ENCODE measurements at regions not wholly inside any gene's neighbourhood (a gene's known extent, or its start where the extent isn't known, plus 50 kb on each side); places are given as distances from the start of the nearest gene placed in this dataset.
"Not testable (repeated sequence)": the region's sequence is repeated elsewhere in the genome, so short reads cannot be mapped to it uniquely, and the experiment has no call there.

DNA sequence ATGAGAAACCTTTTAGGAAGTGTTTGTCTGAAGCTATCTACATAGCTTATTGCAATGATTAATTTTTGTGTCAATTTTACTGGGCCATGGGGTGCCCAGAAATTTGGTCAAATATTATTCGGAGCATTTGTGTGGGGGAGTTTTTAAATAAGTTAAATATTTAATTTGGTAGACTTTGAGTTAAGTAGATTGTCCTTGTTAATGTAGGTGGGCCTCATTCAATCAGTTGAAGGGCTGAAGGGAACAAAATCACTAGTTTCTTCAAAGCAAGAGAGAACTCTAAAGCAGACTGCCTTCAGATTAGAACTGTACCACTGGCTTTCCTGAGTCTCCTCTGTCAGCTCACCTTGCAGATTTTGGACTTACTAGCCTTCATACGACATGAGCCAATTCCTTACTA, 1008.6 kb upstream of the ADAMTS5 start:
- TF ChIP-seq, protein P1, sequence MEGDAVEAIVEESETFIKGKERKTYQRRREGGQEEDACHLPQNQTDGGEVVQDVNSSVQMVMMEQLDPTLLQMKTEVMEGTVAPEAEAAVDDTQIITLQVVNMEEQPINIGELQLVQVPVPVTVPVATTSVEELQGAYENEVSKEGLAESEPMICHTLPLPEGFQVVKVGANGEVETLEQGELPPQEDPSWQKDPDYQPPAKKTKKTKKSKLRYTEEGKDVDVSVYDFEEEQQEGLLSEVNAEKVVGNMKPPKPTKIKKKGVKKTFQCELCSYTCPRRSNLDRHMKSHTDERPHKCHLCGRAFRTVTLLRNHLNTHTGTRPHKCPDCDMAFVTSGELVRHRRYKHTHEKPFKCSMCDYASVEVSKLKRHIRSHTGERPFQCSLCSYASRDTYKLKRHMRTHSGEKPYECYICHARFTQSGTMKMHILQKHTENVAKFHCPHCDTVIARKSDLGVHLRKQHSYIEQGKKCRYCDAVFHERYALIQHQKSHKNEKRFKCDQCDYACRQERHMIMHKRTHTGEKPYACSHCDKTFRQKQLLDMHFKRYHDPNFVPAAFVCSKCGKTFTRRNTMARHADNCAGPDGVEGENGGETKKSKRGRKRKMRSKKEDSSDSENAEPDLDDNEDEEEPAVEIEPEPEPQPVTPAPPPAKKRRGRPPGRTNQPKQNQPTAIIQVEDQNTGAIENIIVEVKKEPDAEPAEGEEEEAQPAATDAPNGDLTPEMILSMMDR (IDR thresholded peaks at IDR 0.05; ENCODE audit: low read length, missing control alignments), result no peak
- no peak overlapping the region for H3K4me3 ChIP-seq (replicated peaks; ENCODE audit: low read depth, low read length)
- no peak for DNase-seq (ENCODE audit: low read depth)

DNA sequence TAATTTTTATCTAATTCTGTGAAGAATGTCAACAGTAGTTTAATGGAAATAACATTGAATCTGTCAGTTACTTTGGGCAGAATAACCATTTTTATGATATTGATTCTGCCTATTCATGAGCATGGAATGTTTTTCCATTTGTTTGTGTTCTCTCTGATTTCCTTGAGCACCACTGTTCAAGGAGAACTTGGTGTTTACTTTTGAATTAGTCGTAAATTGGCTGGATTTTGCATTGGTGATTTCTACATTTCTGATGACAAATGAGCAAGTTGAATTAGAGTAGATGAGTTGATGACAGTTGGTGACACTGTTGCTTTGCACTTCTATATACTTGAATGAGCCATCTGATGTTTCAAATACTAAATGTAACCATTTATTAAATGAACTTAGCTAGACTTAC, 1007.3 kb upstream of the ADAMTS5 start:
- H3K4me3 ChIP-seq (replicated peaks; ENCODE audit: low read depth, low read length); DNase-seq (ENCODE audit: low read depth): not testable (repeated sequence)

DNA sequence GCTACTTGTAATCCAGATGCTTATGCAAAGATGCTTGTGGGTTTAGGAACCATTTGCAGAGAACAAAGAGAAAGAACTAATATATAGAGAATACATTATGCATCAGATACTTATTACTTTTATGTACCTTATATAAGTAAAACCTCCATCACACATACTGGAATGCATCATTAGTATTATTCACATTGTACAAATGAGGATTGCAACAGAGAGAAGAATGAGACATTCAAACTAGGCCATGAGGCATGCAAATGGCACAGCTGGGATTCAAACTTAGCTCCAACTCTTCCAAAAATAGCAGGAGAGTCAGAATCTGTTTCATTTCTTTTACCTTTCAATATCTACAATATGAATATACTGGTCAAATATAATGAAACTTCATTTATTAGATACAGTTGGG, 1001.4 kb upstream of the ADAMTS5 start:
- not testable (repeated sequence) for DNase-seq (ENCODE audit: low read depth); H3K4me3 ChIP-seq (replicated peaks; ENCODE audit: low read depth, low read length)

DNA sequence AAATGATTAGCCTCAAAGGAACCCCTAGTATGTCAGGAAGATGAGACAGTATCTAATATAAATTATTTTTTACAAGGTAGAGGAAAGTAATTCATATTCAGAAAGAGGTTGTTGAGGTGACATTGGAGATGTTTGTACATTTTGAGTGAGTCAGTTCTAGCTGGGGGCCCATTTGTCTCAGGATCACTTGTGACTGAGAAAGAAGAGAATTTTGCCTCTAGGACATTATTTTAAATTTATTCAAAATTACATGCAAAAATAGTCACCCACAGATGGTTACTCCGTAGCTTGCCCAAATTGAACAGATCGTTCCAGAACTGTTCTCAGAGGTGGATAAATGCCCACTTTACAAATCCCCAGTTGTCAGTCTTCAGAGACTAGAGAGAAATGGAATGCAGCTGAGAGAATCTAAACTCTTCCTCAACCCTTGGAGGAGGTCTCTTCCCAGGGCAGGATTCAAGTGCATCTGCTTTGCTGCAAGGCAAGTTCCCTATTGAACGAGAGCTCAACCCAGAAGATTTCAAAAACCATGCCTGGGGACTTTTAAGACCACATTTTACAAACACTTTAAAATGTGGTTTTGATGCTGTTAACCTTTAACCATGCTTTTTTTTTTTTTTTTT, 987.8 kb upstream of the ADAMTS5 start:
- TF ChIP-seq, protein P1 (IDR thresholded peaks at IDR 0.05; ENCODE audit: low read length, missing control alignments), result no peak
- no peak for DNase-seq (ENCODE audit: low read depth)
- no peak overlapping the region for H3K4me3 ChIP-seq (replicated peaks; ENCODE audit: low read depth, low read length)

DNA sequence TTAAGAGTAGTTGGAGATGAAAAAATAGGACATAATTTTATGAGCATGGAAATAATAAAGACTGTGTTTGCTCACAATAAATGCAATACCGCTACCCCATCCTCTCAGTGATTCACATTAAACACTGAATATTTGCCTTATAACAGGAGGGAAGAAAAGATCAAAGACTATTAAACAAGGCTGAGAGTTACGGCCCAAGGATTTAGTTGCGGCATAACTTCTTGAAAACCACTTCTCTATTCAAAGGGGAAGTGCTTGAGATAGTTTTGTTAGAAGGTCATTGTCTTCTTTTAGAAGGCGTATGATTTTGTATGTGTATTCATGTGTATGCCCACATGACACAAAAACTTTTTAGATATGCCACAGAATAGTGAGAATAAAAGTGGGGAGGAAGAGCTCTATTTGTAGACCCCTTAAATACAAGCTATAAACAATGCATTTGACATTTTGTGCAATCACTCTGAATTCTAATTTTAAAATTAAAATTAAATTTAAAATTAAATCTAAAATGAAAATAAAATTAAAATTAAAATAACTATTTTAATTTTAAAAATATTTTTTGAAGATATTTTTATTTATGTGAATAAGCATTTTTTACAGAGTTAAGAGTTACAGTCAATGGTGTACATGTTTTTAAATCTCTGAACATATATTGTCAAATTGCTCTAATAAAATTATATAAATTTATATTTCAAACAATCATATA, 986.6 kb upstream of the ADAMTS5 start:
- DNase-seq (ENCODE audit: low read depth), result peak; percentile 3
- TF ChIP-seq, protein P1 (IDR thresholded peaks at IDR 0.05; ENCODE audit: low read length, missing control alignments), result no peak
- H3K4me3 ChIP-seq (replicated peaks; ENCODE audit: low read depth, low read length), result no peak overlapping the region

DNA sequence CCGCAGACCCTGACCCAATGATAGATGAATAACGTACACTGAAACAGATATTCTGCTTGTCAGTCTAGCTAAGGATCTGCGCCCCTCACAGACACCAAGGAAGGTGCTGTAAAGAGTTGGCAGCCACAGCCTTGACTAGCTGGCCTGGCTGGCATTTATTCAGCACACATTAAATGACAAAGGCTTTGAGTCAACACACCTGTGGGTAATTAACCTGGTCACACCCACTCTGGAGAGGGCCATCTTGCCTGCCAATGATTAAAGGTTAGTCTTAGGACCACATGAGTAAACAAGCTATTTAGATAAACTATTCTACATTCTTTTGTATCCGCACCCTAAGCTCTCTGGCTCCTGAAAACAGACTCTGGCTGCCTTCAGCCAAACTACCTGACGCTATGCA, 982.2 kb upstream of the ADAMTS5 start:
- DNase-seq (ENCODE audit: low read depth); H3K4me3 ChIP-seq (replicated peaks; ENCODE audit: low read depth, low read length): not testable (repeated sequence)

DNA sequence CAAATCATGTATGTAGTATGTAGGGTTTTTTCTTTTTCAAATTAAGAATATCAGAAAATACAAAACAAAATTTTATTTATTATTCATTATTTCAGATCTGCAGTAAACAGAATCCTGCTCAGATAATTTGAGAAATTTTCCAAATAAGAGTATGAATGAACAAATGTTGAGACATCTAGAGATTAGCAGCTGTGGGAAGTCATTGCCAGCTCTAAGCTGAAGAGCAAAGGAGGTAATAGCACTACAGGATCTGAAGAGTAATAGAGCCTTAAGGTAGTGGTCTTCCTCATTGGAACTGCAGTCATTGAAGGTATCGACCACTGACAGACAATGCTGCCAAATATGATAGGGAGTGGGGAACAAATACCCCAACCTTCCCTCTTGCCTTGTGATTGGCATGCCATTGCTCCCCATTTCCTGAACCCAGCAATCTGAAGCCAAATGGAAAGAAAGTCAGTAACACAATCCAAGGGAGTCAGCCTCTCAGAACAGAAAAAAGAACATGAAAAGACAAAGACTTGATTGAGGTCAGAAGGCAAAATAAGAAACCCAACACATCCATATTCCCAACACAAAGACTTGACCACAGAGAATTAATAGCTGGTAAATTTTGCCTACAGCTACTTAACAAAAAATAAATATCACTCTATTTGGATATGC, 963.4 kb upstream of the ADAMTS5 start:
- not testable (repeated sequence) for H3K4me3 ChIP-seq (replicated peaks; ENCODE audit: low read depth, low read length); DNase-seq (ENCODE audit: low read depth)

DNA sequence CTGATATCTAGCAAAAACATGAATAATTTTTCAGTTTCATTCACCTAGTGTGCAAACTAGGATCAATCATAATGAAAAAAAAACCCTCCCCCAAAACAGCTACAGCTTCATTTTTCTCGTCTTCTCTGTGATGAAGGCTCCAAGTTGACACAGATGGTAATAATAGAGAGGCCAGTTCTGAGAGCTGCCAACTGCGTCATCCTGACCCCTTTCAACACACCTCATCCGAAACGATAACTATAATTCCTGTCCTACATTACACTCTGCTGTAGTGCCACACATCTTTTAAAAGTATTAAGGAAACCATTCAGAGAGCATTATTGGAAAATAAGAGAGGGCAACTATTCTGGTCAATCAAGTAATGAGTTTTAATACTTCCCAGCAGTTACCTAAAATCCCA, 962.3 kb upstream of the ADAMTS5 start:
- not testable (repeated sequence) for H3K4me3 ChIP-seq (replicated peaks; ENCODE audit: low read depth, low read length)
- DNase-seq (ENCODE audit: low read depth), result peak; percentile 75

DNA sequence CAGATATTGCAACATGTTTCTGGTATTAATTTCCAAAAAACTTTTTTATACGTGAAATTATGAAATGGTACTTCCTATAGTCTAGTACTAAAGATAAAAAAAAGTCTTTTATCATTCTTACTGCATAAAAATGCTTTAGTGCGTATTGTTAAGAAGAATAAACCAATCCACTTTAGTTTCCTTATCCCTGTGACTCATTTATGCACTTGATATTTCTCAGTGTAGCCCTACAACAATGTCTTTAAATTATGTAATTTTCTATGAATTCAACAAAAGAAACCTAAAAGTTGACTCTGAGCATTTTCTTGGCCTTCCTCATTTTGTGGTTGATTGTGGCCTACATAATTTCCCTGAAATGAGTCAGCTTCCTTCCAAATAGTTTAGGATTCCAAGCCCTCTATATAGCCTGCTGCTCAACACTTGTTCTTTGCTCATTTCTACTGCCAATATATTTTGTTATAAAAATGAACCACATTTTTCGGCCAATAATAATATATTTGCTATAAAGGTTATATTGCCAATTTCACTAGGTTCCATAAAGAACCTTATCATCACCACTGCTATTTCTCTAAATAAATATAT, 961.7 kb upstream of the ADAMTS5 start:
- peak; percentile 93 for DNase-seq (ENCODE audit: low read depth)

DNA sequence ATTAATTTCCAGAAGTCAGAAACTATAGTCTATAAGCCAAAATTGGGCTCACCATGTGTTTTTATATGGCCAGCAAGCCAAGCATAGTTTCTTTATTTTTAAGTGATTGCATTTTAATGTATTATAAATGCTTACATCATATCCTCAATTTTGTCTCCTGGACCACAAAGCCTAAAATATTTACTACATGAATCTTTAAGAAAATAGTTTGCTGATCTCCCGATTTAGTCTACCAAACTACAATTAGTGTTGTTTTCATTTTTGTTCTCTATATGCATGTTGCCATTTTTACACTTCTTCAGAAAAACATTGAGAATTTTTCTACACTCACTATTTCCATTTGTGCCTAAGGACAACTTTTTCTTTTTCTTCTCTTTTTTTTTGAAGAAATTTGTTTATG, 954.5 kb upstream of the ADAMTS5 start:
- H3K4me3 ChIP-seq (replicated peaks; ENCODE audit: low read depth, low read length); DNase-seq (ENCODE audit: low read depth): not testable (repeated sequence)

More for the DNA sequence above, 961.7 kb upstream of the ADAMTS5 start:
- H3K4me3 ChIP-seq (replicated peaks; ENCODE audit: low read depth, low read length), result not testable (repeated sequence)

DNA sequence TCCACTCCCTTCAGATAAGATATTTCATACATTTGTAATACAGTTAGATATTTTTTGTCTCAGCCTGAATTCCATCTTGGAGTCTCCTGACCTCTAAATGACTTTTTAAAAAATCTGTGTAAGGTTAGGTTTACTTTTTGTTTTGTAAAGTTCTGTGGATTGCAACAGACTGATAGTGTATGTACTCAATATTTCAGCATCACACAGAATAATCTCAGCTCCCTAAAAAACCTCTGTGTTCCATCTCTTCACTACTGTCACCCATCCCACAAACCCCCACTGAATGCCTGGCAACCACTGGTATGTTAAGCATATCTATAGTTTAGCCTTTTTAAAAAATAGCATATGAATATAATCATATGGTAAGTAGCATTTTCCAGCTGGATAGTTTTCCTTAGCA, 951.1 kb upstream of the ADAMTS5 start:
- DNase-seq (ENCODE audit: low read depth), result peak; percentile 51
- H3K4me3 ChIP-seq (replicated peaks; ENCODE audit: low read depth, low read length), result not testable (repeated sequence)

DNA sequence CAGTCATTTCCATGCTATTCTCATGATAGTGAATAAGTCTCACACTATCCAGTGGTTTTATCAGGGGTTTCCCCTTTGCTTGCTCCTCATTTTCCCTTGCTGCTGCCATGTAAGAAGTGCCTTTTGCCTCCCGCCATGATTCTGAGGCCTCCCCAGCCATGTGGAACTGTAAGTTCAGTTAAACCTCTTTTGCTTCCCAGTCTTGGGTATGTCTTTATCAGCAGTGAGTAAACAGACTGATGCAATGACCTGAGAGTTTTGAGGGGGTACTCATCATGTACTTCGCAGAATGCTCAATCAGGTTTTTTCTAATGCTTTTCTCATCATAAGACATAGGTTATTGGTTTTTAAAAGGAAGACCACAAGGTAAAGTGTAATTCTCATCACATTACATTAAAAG, 949.4 kb upstream of the ADAMTS5 start:
- peak; percentile 73 for DNase-seq (ENCODE audit: low read depth)
- H3K4me3 ChIP-seq (replicated peaks; ENCODE audit: low read depth, low read length), result not testable (repeated sequence)

DNA sequence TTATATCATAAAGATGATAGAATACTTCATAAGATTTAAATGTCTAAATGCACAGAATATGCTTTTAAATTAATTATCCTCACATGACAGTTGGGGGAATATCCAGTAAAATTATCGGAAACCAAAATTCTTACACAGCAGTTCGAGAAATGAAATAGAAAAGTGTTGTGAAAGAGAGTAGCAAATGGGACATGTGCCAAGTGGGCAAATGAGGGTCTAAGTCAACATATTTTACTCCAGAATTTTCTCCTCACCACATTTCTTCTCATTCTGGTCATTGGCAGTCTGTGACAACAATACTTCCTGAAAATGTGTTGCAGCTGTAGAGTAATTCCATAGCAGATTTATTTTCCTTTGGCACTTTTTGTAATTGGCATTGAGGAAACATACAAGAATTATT, 945.2 kb upstream of the ADAMTS5 start:
- not testable (repeated sequence) for H3K4me3 ChIP-seq (replicated peaks; ENCODE audit: low read depth, low read length); DNase-seq (ENCODE audit: low read depth)

DNA sequence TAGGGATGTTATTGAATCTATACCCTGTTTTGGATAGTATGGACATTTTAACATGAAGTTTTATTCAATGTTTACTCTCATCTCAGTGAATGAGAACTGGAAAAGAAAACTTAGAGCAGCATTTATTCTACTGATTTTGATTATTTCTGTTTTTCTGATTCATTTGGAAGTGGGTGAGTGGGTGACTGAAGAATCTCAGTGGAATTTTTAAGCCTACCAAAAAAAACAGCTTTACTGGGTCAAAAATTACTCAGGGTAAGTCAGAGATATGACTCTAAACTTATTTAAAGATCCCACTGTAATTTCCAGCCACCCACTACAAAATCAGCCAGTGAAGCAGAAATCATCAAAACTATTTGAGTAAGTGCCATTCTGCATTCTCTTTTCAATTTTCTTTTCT, 942.6 kb upstream of the ADAMTS5 start:
- H3K4me3 ChIP-seq (replicated peaks; ENCODE audit: low read depth, low read length); DNase-seq (ENCODE audit: low read depth): not testable (repeated sequence)

DNA sequence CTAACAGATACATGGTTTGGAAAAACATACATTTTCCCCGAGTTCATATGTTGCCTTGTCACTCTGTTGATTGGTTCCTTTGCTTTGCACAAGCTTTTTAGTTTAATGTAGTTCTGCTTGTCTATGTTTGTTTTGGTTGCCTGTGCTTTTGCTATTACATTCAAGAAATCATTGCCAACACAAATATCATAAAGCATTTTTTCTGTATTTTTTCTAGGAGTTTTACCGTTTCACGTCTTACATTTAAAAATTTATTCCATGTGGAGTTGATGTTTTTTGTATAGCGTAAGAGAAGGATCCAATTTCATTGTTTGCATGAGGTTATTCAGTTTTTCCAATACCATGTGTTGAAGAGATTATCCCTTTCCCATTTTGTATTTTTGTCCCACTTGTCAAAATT, 941.9 kb upstream of the ADAMTS5 start:
- H3K4me3 ChIP-seq (replicated peaks; ENCODE audit: low read depth, low read length); DNase-seq (ENCODE audit: low read depth): not testable (repeated sequence)
